GM12878 (cell line): ENCODE measurements at regions not wholly inside any gene's neighbourhood (a gene's known extent, or its start where the extent isn't known, plus 50 kb on each side); places are given as distances from the start of the nearest gene placed in this dataset.

Experiments used
- ATF7 ChIP-seq: fragments of 450-650 bp; IDR thresholded peaks from 2 replicates; pipeline ENCODE4 v1.6.1; 2016; ENCODE audit warnings: low read depth, mild to moderate bottlenecking
- CEBPB ChIP-seq, 2 experiments: fragments of 150-350 bp in 1 of 2; IDR thresholded peaks; 2 replicates each; pipeline ENCODE4 v1.6.1; 2012 to 2014; ENCODE audit warnings: low read depth in 2 of 2, low read length in 2 of 2, borderline replicate concordance in 1 of 2, inconsistent platforms in 1 of 2
- CHD1 ChIP-seq: IDR thresholded peaks from 2 replicates; pipeline ENCODE4 v1.6.1; 2012; ENCODE audit warnings: low read depth, low read length, improper control_type of control experiment
- DPF2 ChIP-seq: fragments of 450-650 bp; IDR thresholded peaks from 2 replicates; pipeline ENCODE4 v1.6.1; 2017; ENCODE audit warnings: mild to moderate bottlenecking
- EP300 ChIP-seq, 2 experiments: fragments of 150-350 bp in 1 of 2; IDR thresholded peaks; 2 replicates each; pipeline ENCODE4 v1.6.1; 2011 to 2012; ENCODE audit warnings: low read depth in 2 of 2, low read length in 2 of 2, borderline replicate concordance in 1 of 2, improper control_type of control experiment in 1 of 2, inconsistent platforms in 1 of 2; ENCODE audit not compliant: control insufficient read depth in 1 of 2
- GATAD2B ChIP-seq: fragments of 450-650 bp; conservative IDR thresholded peaks from 2 replicates; pipeline ENCODE4 v1.6.1; 2017; ENCODE audit warnings: low read depth, mild to moderate bottlenecking, moderate library complexity
- HDAC6 ChIP-seq: fragments of 200-600 bp; sonication (generic); IDR thresholded peaks from one replicate; pipeline ENCODE4 v1.8.0; 2017; ENCODE audit warnings: antibody characterized with exemption; ENCODE audit not compliant: unreplicated experiment
- HDGF ChIP-seq: fragments of 450-650 bp; IDR thresholded peaks from 2 replicates; pipeline ENCODE4 v1.6.1; 2016; ENCODE audit warnings: antibody characterized with exemption
- IRF4 ChIP-seq: IDR thresholded peaks from 2 replicates; pipeline ENCODE4 v1.6.1; 2011; ENCODE audit warnings: low read depth, low read length
- MLLT1 ChIP-seq: fragments of 450-650 bp; IDR thresholded peaks from 2 replicates; pipeline ENCODE4 v1.6.1; 2016; ENCODE audit warnings: mild to moderate bottlenecking
- NR2C2 ChIP-seq: IDR thresholded peaks from 2 replicates; pipeline ENCODE4 v1.6.1; 2011; ENCODE audit warnings: borderline replicate concordance, low read depth; ENCODE audit not compliant: control insufficient read depth, insufficient read length
- PAX8 ChIP-seq: fragments of 450-650 bp; IDR thresholded peaks from 2 replicates; pipeline ENCODE4 v1.6.1; 2017; ENCODE audit warnings: mild to moderate bottlenecking, moderate library complexity
- POLR2AphosphoS5 ChIP-seq: IDR thresholded peaks from 2 replicates; pipeline ENCODE4 v1.6.1; 2011; ENCODE audit warnings: mild to moderate bottlenecking, low read length, inconsistent platforms
- RBBP5 ChIP-seq: fragments of 200-600 bp; sonication (generic); conservative IDR thresholded peaks from 2 replicates; pipeline ENCODE4 v1.6.1; 2016
- RELA ChIP-seq: fragments of 450-650 bp; IDR thresholded peaks from 2 replicates; pipeline ENCODE4 v1.8.0; 2014; ENCODE audit warnings: borderline replicate concordance; ENCODE audit not compliant: partially characterized antibody
- SRF ChIP-seq, 2 experiments: IDR thresholded peaks; 2 replicates each; pipeline ENCODE4 v1.6.1; 2011; ENCODE audit warnings: low read depth in 2 of 2, low read length in 2 of 2, mild to moderate bottlenecking in 1 of 2, moderate library complexity in 1 of 2
- SUPT20H ChIP-seq: IDR thresholded peaks from 2 replicates; pipeline ENCODE4 v1.6.1; 2011; ENCODE audit warnings: low read depth, mild to moderate bottlenecking, low read length, moderate library complexity, borderline replicate concordance; ENCODE audit not compliant: control insufficient read depth
- ZBED1 ChIP-seq: IDR thresholded peaks from 2 replicates; pipeline ENCODE4 v1.6.1; 2016; ENCODE audit warnings: borderline replicate concordance
- ZNF24 ChIP-seq: fragments of 450-650 bp; IDR thresholded peaks from 2 replicates; pipeline ENCODE4 v1.6.1; 2017; ENCODE audit warnings: antibody characterized with exemption, mild to moderate bottlenecking
- ZSCAN29 ChIP-seq: fragments of 450-650 bp; IDR thresholded peaks from 2 replicates; pipeline ENCODE4 v1.6.1; 2017; ENCODE audit warnings: mild to moderate bottlenecking, moderate library complexity
- TF ChIP-seq, protein P1 (sequence below): fragments of 450-650 bp; formaldehyde crosslinking; IDR thresholded peaks from 2 replicates; pipeline ENCODE4 v1.5.0; 2022; ENCODE audit warnings: mild to moderate bottlenecking, missing genetic modification characterization
- TF ChIP-seq, protein P2 (sequence below): fragments of 450-650 bp; IDR thresholded peaks from 2 replicates; pipeline ENCODE4 v1.6.1; 2017; ENCODE audit warnings: antibody characterized with exemption, mild to moderate bottlenecking, moderate library complexity

DNA sequence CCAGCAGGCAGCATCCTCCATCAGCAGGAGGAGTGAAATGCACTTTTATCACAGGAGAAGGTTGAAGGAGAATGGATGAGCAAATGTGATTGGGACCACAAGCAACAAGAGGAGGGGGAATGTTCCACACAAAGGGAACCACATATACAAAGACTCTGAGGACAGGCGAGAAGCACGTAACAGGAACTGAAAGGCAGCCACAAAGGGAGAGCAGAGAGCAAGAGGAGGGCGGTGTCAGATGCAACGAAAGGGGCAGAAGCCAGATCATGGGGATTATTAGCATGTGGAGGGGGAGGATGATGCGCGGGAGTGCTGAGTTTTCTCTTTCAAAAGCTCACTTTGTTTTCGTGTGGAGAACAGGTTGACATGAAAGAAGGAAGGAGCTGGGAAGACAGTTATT is 241.1 kb downstream of the SPTSSA start (continued):
- TF ChIP-seq, protein P1, sequence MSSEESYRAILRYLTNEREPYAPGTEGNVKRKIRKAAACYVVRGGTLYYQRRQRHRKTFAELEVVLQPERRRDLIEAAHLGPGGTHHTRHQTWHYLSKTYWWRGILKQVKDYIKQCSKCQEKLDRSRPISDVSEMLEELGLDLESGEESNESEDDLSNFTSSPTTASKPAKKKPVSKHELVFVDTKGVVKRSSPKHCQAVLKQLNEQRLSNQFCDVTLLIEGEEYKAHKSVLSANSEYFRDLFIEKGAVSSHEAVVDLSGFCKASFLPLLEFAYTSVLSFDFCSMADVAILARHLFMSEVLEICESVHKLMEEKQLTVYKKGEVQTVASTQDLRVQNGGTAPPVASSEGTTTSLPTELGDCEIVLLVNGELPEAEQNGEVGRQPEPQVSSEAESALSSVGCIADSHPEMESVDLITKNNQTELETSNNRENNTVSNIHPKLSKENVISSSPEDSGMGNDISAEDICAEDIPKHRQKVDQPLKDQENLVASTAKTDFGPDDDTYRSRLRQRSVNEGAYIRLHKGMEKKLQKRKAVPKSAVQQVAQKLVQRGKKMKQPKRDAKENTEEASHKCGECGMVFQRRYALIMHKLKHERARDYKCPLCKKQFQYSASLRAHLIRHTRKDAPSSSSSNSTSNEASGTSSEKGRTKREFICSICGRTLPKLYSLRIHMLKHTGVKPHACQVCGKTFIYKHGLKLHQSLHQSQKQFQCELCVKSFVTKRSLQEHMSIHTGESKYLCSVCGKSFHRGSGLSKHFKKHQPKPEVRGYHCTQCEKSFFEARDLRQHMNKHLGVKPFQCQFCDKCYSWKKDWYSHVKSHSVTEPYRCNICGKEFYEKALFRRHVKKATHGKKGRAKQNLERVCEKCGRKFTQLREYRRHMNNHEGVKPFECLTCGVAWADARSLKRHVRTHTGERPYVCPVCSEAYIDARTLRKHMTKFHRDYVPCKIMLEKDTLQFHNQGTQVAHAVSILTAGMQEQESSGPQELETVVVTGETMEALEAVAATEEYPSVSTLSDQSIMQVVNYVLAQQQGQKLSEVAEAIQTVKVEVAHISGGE (CRISPR knock-in tag) = no peak
- TF ChIP-seq RELA (no peak), EP300 (IDR thresholded peaks at IDR 0.05; ENCODE audit: borderline replicate concordance in 1 of 2, control insufficient read depth in 1 of 2, low read depth in 2 of 2, low read length in 2 of 2) (peak in 1 of 2 experiments; percentile 83; a peak in 2 of 4 replicates), ZBED1 (no peak), SUPT20H (no peak), DPF2 (peak; percentile 73), PAX8 (no peak), HDAC6 (no peak), ZSCAN29 (no peak), NR2C2 (no peak), HDGF (peak; percentile 97), MLLT1 (peak; percentile 95), CEBPB (IDR thresholded peaks at IDR 0.05; ENCODE audit: borderline replicate concordance in 1 of 2, low read depth in 2 of 2, low read length in 2 of 2) (no peak), IRF4 (no peak), ZNF24 (peak; percentile 57; the same call in 1 of the 2 replicates), GATAD2B (no peak; the same call in 1 of the 2 replicates), SRF (IDR thresholded peaks at IDR 0.05; ENCODE audit: low read depth in 2 of 2, low read length in 2 of 2) (no peak), RBBP5 (no peak), POLR2AphosphoS5 (no peak), ATF7 (peak; percentile 62), CHD1 (no peak)
- TF ChIP-seq, protein P2, sequence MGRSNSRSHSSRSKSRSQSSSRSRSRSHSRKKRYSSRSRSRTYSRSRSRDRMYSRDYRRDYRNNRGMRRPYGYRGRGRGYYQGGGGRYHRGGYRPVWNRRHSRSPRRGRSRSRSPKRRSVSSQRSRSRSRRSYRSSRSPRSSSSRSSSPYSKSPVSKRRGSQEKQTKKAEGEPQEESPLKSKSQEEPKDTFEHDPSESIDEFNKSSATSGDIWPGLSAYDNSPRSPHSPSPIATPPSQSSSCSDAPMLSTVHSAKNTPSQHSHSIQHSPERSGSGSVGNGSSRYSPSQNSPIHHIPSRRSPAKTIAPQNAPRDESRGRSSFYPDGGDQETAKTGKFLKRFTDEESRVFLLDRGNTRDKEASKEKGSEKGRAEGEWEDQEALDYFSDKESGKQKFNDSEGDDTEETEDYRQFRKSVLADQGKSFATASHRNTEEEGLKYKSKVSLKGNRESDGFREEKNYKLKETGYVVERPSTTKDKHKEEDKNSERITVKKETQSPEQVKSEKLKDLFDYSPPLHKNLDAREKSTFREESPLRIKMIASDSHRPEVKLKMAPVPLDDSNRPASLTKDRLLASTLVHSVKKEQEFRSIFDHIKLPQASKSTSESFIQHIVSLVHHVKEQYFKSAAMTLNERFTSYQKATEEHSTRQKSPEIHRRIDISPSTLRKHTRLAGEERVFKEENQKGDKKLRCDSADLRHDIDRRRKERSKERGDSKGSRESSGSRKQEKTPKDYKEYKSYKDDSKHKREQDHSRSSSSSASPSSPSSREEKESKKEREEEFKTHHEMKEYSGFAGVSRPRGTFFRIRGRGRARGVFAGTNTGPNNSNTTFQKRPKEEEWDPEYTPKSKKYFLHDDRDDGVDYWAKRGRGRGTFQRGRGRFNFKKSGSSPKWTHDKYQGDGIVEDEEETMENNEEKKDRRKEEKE = no peak
